HG03571 (cell line): ENCODE measurements at regions not wholly inside any gene's neighbourhood (a gene's known extent, or its start where the extent isn't known, plus 50 kb on each side); places are given as distances from the start of the nearest gene placed in this dataset.

Experiments used
- ATAC-seq: cut with Tn5 transposase; IDR thresholded peaks from one replicate; pipeline ENCODE4 v1.9.1; 2021; ENCODE audit not compliant: unreplicated experiment

GRCh38 chr13:89925107-89925506, 1422.4 kb upstream of the MIR17HG start:
- ATAC-seq, result no peak

GRCh38 chr13:89930861-89931260, 1416.6 kb upstream of the MIR17HG start:
- ATAC-seq, result no peak

DNA sequence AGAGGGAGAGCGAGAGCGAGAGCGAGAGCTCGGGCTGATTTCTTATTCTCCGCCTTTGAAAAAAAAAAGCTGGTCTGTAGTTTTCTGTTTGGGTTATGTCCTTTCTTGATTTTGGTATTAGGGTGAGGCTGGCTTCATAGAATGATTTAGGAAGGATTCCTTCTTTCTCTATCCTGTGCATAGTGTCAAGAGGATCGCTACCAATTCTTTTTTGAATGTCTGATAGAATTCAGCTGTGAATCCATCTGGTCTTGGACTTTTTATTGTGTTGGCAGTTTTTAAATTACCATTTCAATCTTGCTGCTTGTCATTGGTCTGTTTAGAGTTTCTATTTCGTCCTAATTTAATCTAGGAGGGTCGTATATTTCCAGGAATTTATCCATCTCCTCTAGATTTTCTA, 1414.6 kb upstream of the MIR17HG start:
- no peak for ATAC-seq

GRCh38 chr13:89936256-89936655, 1411.2 kb upstream of the MIR17HG start:
- no peak for ATAC-seq

- ATAC-seq, result no peak
Measured at GRCh38 chr13:89937420-89937819, 1410.1 kb upstream of the MIR17HG start.

GRCh38 chr13:89940383-89940782, 1407.1 kb upstream of the MIR17HG start:
- ATAC-seq, result no peak

DNA sequence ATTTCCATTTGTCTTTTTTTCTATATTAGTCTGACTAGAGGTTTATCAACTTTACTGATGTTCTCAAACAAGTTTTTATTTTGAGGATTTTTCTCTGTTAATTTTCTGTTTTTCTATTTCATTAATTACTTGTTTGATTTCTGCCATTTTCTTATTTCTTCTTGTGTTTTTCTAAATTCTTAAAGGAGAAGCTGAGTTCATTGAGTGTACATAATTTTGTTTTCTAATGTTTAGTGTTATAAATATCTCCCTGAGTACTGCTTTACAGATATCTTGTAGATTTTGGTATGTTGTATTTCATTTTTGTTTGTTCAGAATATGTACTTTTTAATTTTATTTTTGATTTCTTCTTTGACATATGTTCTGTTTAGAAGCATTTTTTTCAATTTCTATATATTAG, 1404.3 kb upstream of the MIR17HG start:
- ATAC-seq, result no peak

DNA sequence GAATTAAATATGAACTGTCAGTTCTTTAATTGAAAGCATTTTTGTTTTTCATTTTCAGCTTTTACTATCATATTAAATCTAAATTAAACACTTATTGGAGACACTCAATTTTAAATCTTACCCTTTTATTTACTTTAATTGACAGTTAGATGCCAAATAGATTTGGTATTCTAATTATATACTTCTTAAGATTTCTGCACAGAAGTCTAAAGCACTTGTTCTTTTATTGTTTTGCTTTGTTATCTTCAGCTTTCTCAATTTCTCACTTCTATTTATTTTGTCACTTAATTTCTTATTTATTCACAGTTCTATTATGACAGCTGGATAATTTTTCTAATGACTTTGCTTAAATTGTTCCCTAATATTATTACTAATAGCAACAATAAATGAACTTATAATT, 1397.3 kb upstream of the MIR17HG start:
- ATAC-seq, result no peak

- ATAC-seq, result no peak
Measured at GRCh38 chr13:89951341-89951740, 1396.1 kb upstream of the MIR17HG start.

GRCh38 chr13:89953581-89953980, 1393.9 kb upstream of the MIR17HG start:
- ATAC-seq, result no peak

DNA sequence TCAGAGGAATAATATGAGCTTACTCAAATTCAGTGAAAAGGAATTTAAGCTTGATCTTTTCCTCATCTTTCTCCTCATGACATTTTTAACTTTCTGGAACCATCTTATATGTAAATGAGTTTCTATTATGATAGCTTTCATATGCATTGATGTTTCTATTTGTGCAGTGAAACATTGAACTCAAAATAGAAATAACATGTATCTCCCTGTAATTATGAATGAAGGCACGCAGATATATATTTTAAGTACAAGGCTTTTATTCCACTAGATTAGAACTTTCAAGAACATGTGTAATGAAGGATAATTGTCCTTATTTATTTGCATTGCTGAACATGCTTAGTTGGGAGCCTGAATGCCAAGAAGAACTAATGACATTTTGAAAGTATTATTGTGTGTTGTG, 1391.7 kb upstream of the MIR17HG start:
- no peak for ATAC-seq

DNA sequence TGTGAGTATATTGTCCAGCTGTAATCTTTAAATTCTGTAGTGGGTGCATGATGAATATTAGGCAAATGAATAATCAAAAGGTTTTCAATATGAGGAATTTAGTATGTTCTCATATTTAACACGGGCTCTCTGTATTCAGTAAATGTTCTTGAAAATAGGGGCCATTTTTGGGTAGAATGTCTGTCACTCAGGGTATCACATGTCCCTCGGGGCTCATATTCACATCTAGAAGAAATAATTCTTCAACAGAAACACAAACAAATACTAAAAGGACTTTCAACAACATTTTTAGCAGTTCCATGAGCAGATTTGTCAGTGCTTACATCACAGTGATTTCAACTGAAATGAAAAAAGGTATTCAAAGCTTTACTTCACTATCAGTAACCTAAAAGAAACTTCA, 1388.4 kb upstream of the MIR17HG start:
- no peak for ATAC-seq

DNA sequence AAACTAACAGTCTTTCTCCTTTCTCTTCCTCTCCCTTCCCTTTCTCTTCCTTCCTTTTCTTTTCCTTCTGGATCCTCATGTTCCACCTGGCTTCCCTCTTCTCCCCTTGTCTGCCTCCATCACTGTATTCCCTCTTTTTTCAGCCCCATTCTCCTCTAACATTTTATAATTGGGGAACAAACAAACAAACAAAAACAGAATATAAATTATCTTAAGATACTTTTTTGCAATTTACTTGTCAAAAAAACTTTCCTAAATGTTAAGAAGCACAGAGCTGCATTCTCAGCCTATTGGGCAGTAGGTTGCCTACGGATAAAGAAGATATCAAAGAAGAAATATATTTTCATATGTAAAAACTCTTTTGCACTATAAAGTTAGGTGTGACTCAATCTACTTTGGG, 1382.2 kb upstream of the MIR17HG start:
- no peak for ATAC-seq

GRCh38 chr13:89966524-89966923, 1381.0 kb upstream of the MIR17HG start:
- ATAC-seq, result no peak

GRCh38 chr13:89967701-89968100, 1379.8 kb upstream of the MIR17HG start:
- no peak for ATAC-seq

GRCh38 chr13:89968470-89968869, 1379.0 kb upstream of the MIR17HG start:
- ATAC-seq, result no peak

DNA sequence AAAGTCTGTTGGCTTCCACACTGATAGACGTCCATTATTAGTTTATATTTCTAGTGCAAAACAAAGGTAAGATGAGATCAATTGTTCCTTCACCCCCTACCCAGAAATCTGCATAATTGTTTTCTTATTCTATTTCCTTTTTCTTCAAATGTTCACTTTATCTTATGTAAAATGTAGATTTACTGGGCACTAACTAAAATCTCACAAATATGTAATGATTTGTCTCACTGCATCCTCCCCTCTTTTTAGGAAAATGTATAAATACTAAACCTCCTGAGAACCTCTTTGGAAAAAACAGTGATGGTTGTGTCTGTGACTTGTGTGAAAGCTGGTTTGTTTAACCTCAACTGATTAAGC, 1377.2 kb upstream of the MIR17HG start:
- ATAC-seq, result no peak

DNA sequence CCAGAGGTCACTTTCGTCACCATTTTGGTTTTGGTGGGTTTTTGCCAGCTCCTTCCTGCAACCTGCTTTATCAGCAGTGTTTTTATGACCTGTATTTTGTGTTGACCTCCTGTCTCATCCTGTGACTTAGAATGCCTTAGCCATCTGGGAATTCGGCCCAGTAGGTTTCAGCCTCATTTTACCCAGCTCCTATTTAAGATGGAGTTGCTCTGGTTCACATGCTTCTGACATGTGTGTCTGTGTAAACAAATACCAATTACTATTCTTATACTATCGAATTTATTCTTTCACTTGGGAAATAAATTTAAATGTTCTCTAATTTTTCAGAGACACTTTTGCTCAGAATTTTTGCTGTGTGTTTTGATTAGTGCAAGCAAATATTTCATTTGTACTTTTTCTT, 1370.3 kb upstream of the MIR17HG start:
- no peak for ATAC-seq

GRCh38 chr13:89980896-89981295, 1366.6 kb upstream of the MIR17HG start:
- no peak for ATAC-seq

GRCh38 chr13:89982407-89983095, 1364.9 kb upstream of the MIR17HG start:
- no peak for ATAC-seq

DNA sequence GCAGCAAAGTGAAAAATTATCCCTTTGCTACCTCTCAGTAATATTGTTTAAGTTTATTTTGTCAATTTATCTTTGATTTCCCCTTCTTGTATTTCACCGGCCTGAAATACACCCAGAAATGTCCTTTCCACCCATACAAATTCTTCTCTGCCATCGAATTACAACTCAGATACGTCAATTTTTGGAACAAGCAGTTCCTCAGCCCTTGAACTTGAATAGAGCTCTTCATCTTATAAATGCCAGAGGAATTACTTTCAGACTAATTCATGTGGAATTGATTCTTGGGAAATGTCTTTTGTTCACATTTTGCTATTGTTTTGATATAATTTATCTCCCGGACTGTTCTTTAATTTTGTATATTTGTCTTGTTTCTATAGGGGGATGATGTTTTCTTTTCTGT, 1359.3 kb upstream of the MIR17HG start:
- ATAC-seq, result no peak

DNA sequence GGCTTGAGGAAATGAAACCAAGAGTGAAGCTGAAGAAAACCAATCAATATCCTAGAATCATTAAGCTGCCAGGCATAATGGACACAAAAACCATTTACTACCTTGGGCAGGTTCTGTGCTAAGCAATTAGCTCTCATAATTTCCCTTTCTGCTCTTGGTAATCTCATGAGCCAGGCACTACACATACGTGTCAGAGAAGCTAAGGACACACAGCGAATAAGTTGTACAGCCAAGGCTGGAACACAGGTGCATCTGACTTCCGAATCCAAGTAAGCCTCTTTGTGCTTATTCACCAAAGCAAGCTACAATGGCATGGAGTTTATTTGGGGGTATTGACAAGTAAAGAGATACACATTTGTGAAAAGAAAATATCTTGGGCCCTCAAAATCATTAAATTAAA, 1343.9 kb upstream of the MIR17HG start:
- no peak for ATAC-seq

- no peak for ATAC-seq
Measured at GRCh38 chr13:90008707-90009149, 1338.8 kb upstream of the MIR17HG start.
